ENCODE measurements at regions not wholly inside any gene's neighbourhood (a gene's known extent, or its start where the extent isn't known, plus 50 kb on each side); places are given as distances from the start of the nearest gene placed in this dataset.

DNA sequence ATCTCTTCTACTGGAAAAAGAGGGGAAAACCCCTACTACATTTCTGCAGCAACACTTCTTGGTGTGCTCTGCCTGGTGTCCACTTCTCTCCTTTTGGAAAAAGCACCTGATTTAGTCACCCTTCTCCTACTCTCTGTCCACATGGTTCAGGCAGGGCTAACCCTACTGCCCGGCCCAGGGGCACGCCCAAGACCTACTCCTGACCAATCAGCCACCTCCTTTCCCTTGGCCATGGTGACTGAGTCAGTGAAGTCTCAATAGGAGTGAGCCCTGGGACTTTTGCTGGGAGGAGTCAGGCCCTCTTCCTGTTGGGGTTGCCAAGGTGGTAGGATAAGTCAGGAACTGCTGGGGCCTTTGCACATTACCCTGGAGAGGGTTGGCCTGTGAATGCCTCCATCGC, 52.5 kb upstream of the MYL2 start:
- Histone ChIP-seq H3K4me3 (no peak overlapping the region), H3K4me1 (ENCODE audit: control insufficient read depth, insufficient read depth, low read length) (no peaks in the 10 kb centered on the region), H2AFZ (ENCODE audit: control insufficient read depth, low read depth, low read length) (no peak overlapping the region), H3K27ac (ENCODE audit: control insufficient read depth, insufficient read depth) (no peak overlapping the region), H3K27me3 (replicated peaks in 1 of 2; ENCODE audit: control insufficient read depth in 2 of 2, insufficient read depth in 2 of 2, low read length in 1 of 2) (no peaks in the 10 kb centered on the region), H3K36me3 (ENCODE audit: control insufficient read depth in 2 of 2, insufficient read depth in 2 of 2, low read length in 1 of 2) (no peaks in the 10 kb centered on the region), H3K9me3 (replicated peaks; ENCODE audit: control insufficient read depth, insufficient read depth, low read length) (no peaks in the 10 kb centered on the region), H3K4me2 (ENCODE audit: control insufficient read depth, insufficient read depth) (no peak overlapping the region), H3K9ac (ENCODE audit: control insufficient read depth, insufficient read depth, low read length) (no peak overlapping the region), H3K79me2 (ENCODE audit: control insufficient read depth, insufficient read depth, low read length) (no peaks in the 10 kb centered on the region), H4K20me1 (ENCODE audit: control insufficient read depth, insufficient read depth) (no peaks in the 10 kb centered on the region)
- CTCF ChIA-PET, result no interaction called here
- ATAC-seq (no peak), FAIRE-seq (no peak), DNase-seq (ENCODE audit: low read depth, low spot score) (no peak)
- SMC1A ChIA-PET (ENCODE audit: uncharacterized antibody, unreplicated experiment), result no interaction called here
- 33% methylated on average over 3 of the region's 3 CpGs for WGBS (ENCODE audit: insufficient coverage, insufficient replicate concordance, low lambda C conversion rate, missing lambda C conversion rate)
- POLR2A ChIA-PET, result no interaction called here
- in situ Hi-C loops (cut with MboI) (no loop called here), intact Hi-C loops (cut with micrococcal nuclease; ENCODE audit: unreplicated experiment) (no loop called here)
- RAD21 ChIA-PET (ENCODE audit: unreplicated experiment), result no interaction called here
- BruUV-seq (replicated peaks), result no TSS peak
- TF ChIP-seq EP300 (IDR thresholded peaks at IDR 0.05; ENCODE audit: borderline replicate concordance in 1 of 2, control insufficient read depth in 1 of 2, low read depth in 2 of 2, low read length in 2 of 2), result no peak
- TF ChIP-seq ZNF622 (IDR thresholded peaks at IDR 0.05), result no peak
- TF ChIP-seq RB1 (IDR thresholded peaks at IDR 0.05; ENCODE audit: borderline replicate concordance), result no peak
- TF ChIP-seq SREBF1 (IDR thresholded peaks at IDR 0.05; ENCODE audit: low read length), result no peak
- TF ChIP-seq NR2C2 (IDR thresholded peaks at IDR 0.05; ENCODE audit: borderline replicate concordance, control insufficient read depth, insufficient read length, low read depth), result no peak
- no peak for TF ChIP-seq FOXM1 (IDR thresholded peaks at IDR 0.05; ENCODE audit: low read depth, low read length)
- TF ChIP-seq IRF5 (IDR thresholded peaks at IDR 0.05; ENCODE audit: borderline replicate concordance), result no peak
- TF ChIP-seq FOS (IDR thresholded peaks at IDR 0.05; ENCODE audit: borderline replicate concordance, extremely low read depth, insufficient read length), result no peak
- no peak for TF ChIP-seq ZBTB4 (CRISPR knock-in tag; IDR thresholded peaks at IDR 0.05)
- TF ChIP-seq, protein P1, sequence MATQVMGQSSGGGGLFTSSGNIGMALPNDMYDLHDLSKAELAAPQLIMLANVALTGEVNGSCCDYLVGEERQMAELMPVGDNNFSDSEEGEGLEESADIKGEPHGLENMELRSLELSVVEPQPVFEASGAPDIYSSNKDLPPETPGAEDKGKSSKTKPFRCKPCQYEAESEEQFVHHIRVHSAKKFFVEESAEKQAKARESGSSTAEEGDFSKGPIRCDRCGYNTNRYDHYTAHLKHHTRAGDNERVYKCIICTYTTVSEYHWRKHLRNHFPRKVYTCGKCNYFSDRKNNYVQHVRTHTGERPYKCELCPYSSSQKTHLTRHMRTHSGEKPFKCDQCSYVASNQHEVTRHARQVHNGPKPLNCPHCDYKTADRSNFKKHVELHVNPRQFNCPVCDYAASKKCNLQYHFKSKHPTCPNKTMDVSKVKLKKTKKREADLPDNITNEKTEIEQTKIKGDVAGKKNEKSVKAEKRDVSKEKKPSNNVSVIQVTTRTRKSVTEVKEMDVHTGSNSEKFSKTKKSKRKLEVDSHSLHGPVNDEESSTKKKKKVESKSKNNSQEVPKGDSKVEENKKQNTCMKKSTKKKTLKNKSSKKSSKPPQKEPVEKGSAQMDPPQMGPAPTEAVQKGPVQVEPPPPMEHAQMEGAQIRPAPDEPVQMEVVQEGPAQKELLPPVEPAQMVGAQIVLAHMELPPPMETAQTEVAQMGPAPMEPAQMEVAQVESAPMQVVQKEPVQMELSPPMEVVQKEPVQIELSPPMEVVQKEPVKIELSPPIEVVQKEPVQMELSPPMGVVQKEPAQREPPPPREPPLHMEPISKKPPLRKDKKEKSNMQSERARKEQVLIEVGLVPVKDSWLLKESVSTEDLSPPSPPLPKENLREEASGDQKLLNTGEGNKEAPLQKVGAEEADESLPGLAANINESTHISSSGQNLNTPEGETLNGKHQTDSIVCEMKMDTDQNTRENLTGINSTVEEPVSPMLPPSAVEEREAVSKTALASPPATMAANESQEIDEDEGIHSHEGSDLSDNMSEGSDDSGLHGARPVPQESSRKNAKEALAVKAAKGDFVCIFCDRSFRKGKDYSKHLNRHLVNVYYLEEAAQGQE (IDR thresholded peaks at IDR 0.05; ENCODE audit: low read depth, low read length), result no peak
- TF ChIP-seq KDM1A (IDR thresholded peaks at IDR 0.05; ENCODE audit: borderline replicate concordance), result no peak
- TF ChIP-seq IKZF1 (conservative IDR thresholded peaks at IDR 0.05), result no peak
- TF ChIP-seq BMI1 (IDR thresholded peaks at IDR 0.05; ENCODE audit: borderline replicate concordance), result no peak
- TF ChIP-seq, protein P2, sequence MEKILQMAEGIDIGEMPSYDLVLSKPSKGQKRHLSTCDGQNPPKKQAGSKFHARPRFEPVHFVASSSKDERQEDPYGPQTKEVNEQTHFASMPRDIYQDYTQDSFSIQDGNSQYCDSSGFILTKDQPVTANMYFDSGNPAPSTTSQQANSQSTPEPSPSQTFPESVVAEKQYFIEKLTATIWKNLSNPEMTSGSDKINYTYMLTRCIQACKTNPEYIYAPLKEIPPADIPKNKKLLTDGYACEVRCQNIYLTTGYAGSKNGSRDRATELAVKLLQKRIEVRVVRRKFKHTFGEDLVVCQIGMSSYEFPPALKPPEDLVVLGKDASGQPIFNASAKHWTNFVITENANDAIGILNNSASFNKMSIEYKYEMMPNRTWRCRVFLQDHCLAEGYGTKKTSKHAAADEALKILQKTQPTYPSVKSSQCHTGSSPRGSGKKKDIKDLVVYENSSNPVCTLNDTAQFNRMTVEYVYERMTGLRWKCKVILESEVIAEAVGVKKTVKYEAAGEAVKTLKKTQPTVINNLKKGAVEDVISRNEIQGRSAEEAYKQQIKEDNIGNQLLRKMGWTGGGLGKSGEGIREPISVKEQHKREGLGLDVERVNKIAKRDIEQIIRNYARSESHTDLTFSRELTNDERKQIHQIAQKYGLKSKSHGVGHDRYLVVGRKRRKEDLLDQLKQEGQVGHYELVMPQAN (conservative IDR thresholded peaks at IDR 0.05), result no peak
- TF ChIP-seq KLF5 (IDR thresholded peaks at IDR 0.05; ENCODE audit: partially characterized antibody), result no peak
- no peak for TF ChIP-seq BCL11A (IDR thresholded peaks at IDR 0.05; ENCODE audit: low read depth, low read length)
